SK-N-MC (cell line): ENCODE measurements at regions not wholly inside any gene's neighbourhood (a gene's known extent, or its start where the extent isn't known, plus 50 kb on each side); places are given as distances from the start of the nearest gene placed in this dataset.

Experiments used
- DNase-seq: peaks from one replicate; pipeline ENCODE4 v3.0.0-alpha.2; 2011; ENCODE audit warnings: low read depth, low spot score
- H3K27ac ChIP-seq: fragments of 200-600 bp; sonication (generic); 2 replicates; pipeline ENCODE4 v1.5.1; 2016; ENCODE audit warnings: mixed run types
- H3K36me3 ChIP-seq: fragments of 200-600 bp; sonication (generic); 2 replicates; pipeline ENCODE4 v1.6.1; 2017; ENCODE audit warnings: antibody characterized with exemption, low read length, mixed read lengths; ENCODE audit not compliant: insufficient read depth
- H3K4me3 ChIP-seq: fragments of 200-600 bp; sonication (generic); 2 replicates; pipeline ENCODE4 v1.5.1; 2016
- H3K9ac ChIP-seq: fragments of 200-600 bp; sonication (generic); 2 replicates; pipeline ENCODE4 v1.8.0; 2017; ENCODE audit warnings: mixed run types, mixed read lengths; ENCODE audit not compliant: insufficient read length
- H3K9me3 ChIP-seq: fragments of 200-600 bp; sonication (generic); 2 replicates; pipeline ENCODE4 v1.6.1; 2017; ENCODE audit warnings: low read depth, mild to moderate bottlenecking, antibody characterized with exemption, low read length, moderate library complexity, mixed read lengths
- EZH2 ChIP-seq: fragments of 200-600 bp; sonication (generic); IDR thresholded peaks from one replicate; pipeline ENCODE4 v1.6.1; 2017; ENCODE audit warnings: antibody characterized with exemption
- FOXP2 ChIP-seq: optimal IDR thresholded peaks from 2 replicates; pipeline ENCODE3; 2011; ENCODE audit warnings: mild to moderate bottlenecking, moderate library complexity; ENCODE audit not compliant: insufficient read depth; ENCODE audit errors: extremely low read length, control extremely low read depth
- POLR2AphosphoS5 ChIP-seq: IDR thresholded peaks from 2 replicates; pipeline ENCODE4 v1.6.1; 2012; ENCODE audit warnings: mild to moderate bottlenecking, low read depth, low read length, borderline replicate concordance

- H3K27ac ChIP-seq, result no peak overlapping the region
- DNase-seq, result no peak
- no peaks in the 10 kb centered on the region for H3K36me3 ChIP-seq
- no peak overlapping the region for H3K9ac ChIP-seq
- H3K4me3 ChIP-seq, result no peak overlapping the region
- no peak for TF ChIP-seq EZH2
- no peak for TF ChIP-seq POLR2AphosphoS5
- TF ChIP-seq FOXP2, result no peak
- H3K9me3 ChIP-seq, result no peaks in the 10 kb centered on the region
Measured at GRCh38 chr7:33720139-33720538, 185.2 kb upstream of the BMPER start.

- Histone ChIP-seq H3K9ac (no peak overlapping the region), H3K36me3 (no peaks in the 10 kb centered on the region), H3K27ac (no peak overlapping the region), H3K4me3 (no peak overlapping the region), H3K9me3 (no peaks in the 10 kb centered on the region)
- no peak for DNase-seq
- no peak for TF ChIP-seq FOXP2
- no peak for TF ChIP-seq EZH2
- no peak for TF ChIP-seq POLR2AphosphoS5
Measured at GRCh38 chr7:33720870-33721269, 184.5 kb upstream of the BMPER start.

- no peak overlapping the region for H3K4me3 ChIP-seq
- H3K27ac ChIP-seq, result no peak overlapping the region
- no peak overlapping the region for H3K9ac ChIP-seq
- TF ChIP-seq POLR2AphosphoS5 (no peak), FOXP2 (no peak), EZH2 (no peak)
- no peaks in the 10 kb centered on the region for H3K36me3 ChIP-seq
- H3K9me3 ChIP-seq, result no peaks in the 10 kb centered on the region
- no peak for DNase-seq
Measured at GRCh38 chr7:33721895-33722294, 183.4 kb upstream of the BMPER start.

- Histone ChIP-seq H3K36me3 (no peaks in the 10 kb centered on the region), H3K4me3 (no peak overlapping the region), H3K9ac (no peak overlapping the region), H3K27ac (no peak overlapping the region), H3K9me3 (no peaks in the 10 kb centered on the region)
- DNase-seq, result no peak
- TF ChIP-seq FOXP2 (no peak), POLR2AphosphoS5 (no peak), EZH2 (no peak)
Measured at GRCh38 chr7:33722383-33723101, 182.8 kb upstream of the BMPER start.

GRCh38 chr7:33724201-33724600, 181.1 kb upstream of the BMPER start:
- H3K9ac ChIP-seq, result no peak overlapping the region
- H3K27ac ChIP-seq, result no peak overlapping the region
- TF ChIP-seq POLR2AphosphoS5 (no peak), FOXP2 (no peak), EZH2 (no peak)
- no peak overlapping the region for H3K4me3 ChIP-seq
- no peaks in the 10 kb centered on the region for H3K9me3 ChIP-seq
- DNase-seq, result no peak
- H3K36me3 ChIP-seq, result no peaks in the 10 kb centered on the region

GRCh38 chr7:33725111-33726025, 180.0 kb upstream of the BMPER start:
- Histone ChIP-seq H3K36me3 (no peaks in the 10 kb centered on the region), H3K9ac (no peak overlapping the region), H3K9me3 (no peaks in the 10 kb centered on the region), H3K4me3 (no peak overlapping the region), H3K27ac (no peak overlapping the region)
- DNase-seq, result no peak
- no peak for TF ChIP-seq EZH2
- no peak for TF ChIP-seq FOXP2
- TF ChIP-seq POLR2AphosphoS5, result no peak

GRCh38 chr7:33726582-33726981, 178.8 kb upstream of the BMPER start:
- H3K9ac ChIP-seq, result no peak overlapping the region
- DNase-seq, result no peak
- H3K36me3 ChIP-seq, result no peaks in the 10 kb centered on the region
- no peaks in the 10 kb centered on the region for H3K9me3 ChIP-seq
- H3K4me3 ChIP-seq, result no peak overlapping the region
- H3K27ac ChIP-seq, result no peak overlapping the region
- TF ChIP-seq FOXP2 (no peak), POLR2AphosphoS5 (no peak), EZH2 (no peak)

- no peak overlapping the region for H3K9ac ChIP-seq
- no peak for DNase-seq
- H3K4me3 ChIP-seq, result no peak overlapping the region
- no peaks in the 10 kb centered on the region for H3K9me3 ChIP-seq
- no peaks in the 10 kb centered on the region for H3K36me3 ChIP-seq
- TF ChIP-seq FOXP2 (no peak), EZH2 (no peak), POLR2AphosphoS5 (no peak)
- no peak overlapping the region for H3K27ac ChIP-seq
Measured at GRCh38 chr7:33727315-33727714, 178.0 kb upstream of the BMPER start.
